ENCODE measurements at regions not wholly inside any gene's neighbourhood (a gene's known extent, or its start where the extent isn't known, plus 50 kb on each side); places are given as distances from the start of the nearest gene placed in this dataset.

- no peak for DNase-seq
Observed at GRCh38 chr2:145076085-145076484, 556.2 kb upstream of the ZEB2 start.

GRCh38 chr2:145075454-145076062 is 555.6 kb upstream of the ZEB2 start:
- no peak for DNase-seq

- no peak for DNase-seq
Observed at GRCh38 chr2:145070703-145071102, 550.8 kb upstream of the ZEB2 start.

GRCh38 chr2:145068509-145068908 is 548.6 kb upstream of the ZEB2 start:
- no peak for DNase-seq

GRCh38 chr2:145067549-145068030 is 547.7 kb upstream of the ZEB2 start:
- DNase-seq = no peak

- DNase-seq = no peak
Observed at GRCh38 chr2:145066856-145067548, 547.1 kb upstream of the ZEB2 start.

GRCh38 chr2:145066151-145066661 is 546.3 kb upstream of the ZEB2 start:
- no peak for DNase-seq

GRCh38 chr2:145065342-145065741 is 545.4 kb upstream of the ZEB2 start:
- DNase-seq = no peak

GRCh38 chr2:145064511-145064910 is 544.6 kb upstream of the ZEB2 start:
- DNase-seq = no peak

GRCh38 chr2:145060876-145061275 is 541.0 kb upstream of the ZEB2 start:
- DNase-seq = no peak

- DNase-seq = no peak
Observed at GRCh38 chr2:145059914-145060313, 540.0 kb upstream of the ZEB2 start.

- DNase-seq = no peak
Observed at GRCh38 chr2:145059343-145059742, 539.4 kb upstream of the ZEB2 start.

GRCh38 chr2:145058457-145058856 is 538.5 kb upstream of the ZEB2 start:
- DNase-seq = no peak

- no peak for DNase-seq
Observed at GRCh38 chr2:145055651-145056050, 535.7 kb upstream of the ZEB2 start.

GRCh38 chr2:145050134-145050533 is 530.2 kb upstream of the ZEB2 start:
- no peak for DNase-seq

GRCh38 chr2:145049475-145049874 is 529.6 kb upstream of the ZEB2 start:
- no peak for DNase-seq

- DNase-seq = no peak
Observed at GRCh38 chr2:145047554-145047953, 527.6 kb upstream of the ZEB2 start.

GRCh38 chr2:145044491-145044890 is 524.6 kb upstream of the ZEB2 start:
- no peak for DNase-seq

- no peak for DNase-seq
Observed at GRCh38 chr2:145043399-145043834, 523.5 kb upstream of the ZEB2 start.

GRCh38 chr2:145041706-145042105 is 521.8 kb upstream of the ZEB2 start:
- DNase-seq = no peak

- DNase-seq = no peak
Observed at GRCh38 chr2:145040433-145040832, 520.5 kb upstream of the ZEB2 start.

- no peak for DNase-seq
Observed at GRCh38 chr2:145038041-145038525, 518.2 kb upstream of the ZEB2 start.

GRCh38 chr2:145036421-145037011 is 516.6 kb upstream of the ZEB2 start:
- DNase-seq = no peak

GRCh38 chr2:145034511-145034910 is 514.6 kb upstream of the ZEB2 start:
- DNase-seq = no peak

Data from NCI-H524 treated with DMSO at 0.1 percent for 48 hours (cell line).